Vagina (tissue), 2 donors: ENCODE measurements at regions not wholly inside any gene's neighbourhood (a gene's known extent, or its start where the extent isn't known, plus 50 kb on each side); places are given as distances from the start of the nearest gene placed in this dataset.

ENCODE experiments used
- DNase-seq, 2 donors: peaks; one replicate each; pipeline ENCODE4 v3.0.0-alpha.2; 2017; ENCODE audit errors: extremely low spot score in 2 of 2
- H3K27ac ChIP-seq: fragments of 200-600 bp; sonication (generic); one replicate; pipeline ENCODE4 v1.5.1; 2019
- H3K27me3 ChIP-seq: fragments of 200-600 bp; sonication (generic); one replicate; pipeline ENCODE4 v1.5.1; 2019
- H3K36me3 ChIP-seq, 2 donors: fragments of 200-600 bp; sonication (generic); one replicate each; pipeline ENCODE4 v1.5.1; 2017 to 2019
- H3K4me1 ChIP-seq: fragments of 200-600 bp; sonication (generic); one replicate; pipeline ENCODE4 v1.5.1; 2019
- H3K4me3 ChIP-seq, 2 donors: fragments of 200-600 bp; sonication (generic); 1 replicate in 1 of 2; 2 replicates in 1 of 2; pipeline ENCODE4 v1.5.1; 2016 to 2019
- H3K9me3 ChIP-seq: fragments of 200-600 bp; sonication (generic); one replicate; pipeline ENCODE4 v1.5.1; 2019
- POLR2A ChIP-seq, 2 donors: fragments of 450-650 bp; IDR thresholded peaks; one replicate each; pipeline ENCODE4 v1.6.1; 2017; ENCODE audit warnings: antibody characterized with exemption in 2 of 2, mild to moderate bottlenecking in 2 of 2, moderate library complexity in 2 of 2
- POLR2AphosphoS5 ChIP-seq, 2 donors: sonication (generic); formaldehyde crosslinking; IDR thresholded peaks; one replicate each; pipeline ENCODE4 v1.9.0; 2017; ENCODE audit warnings: antibody characterized with exemption in 2 of 2, mild to moderate bottlenecking in 2 of 2, low read depth in 1 of 2; ENCODE audit not compliant: insufficient read depth in 1 of 2
- intact Hi-C: fragments of 100-400 bp; cut with DNase I; formaldehyde crosslinking; loops from one replicate; pipeline ENCODE4 v1.15.1; 2023
- TF ChIP-seq, protein P1 (sequence below), 3 experiments: fragments of 450-650 bp in 2 of 3; fragments of 200-600 bp in 1 of 3; sonication (generic) in 1 of 3; IDR thresholded peaks; one replicate each; pipeline ENCODE4 v1.5.1; 2017 to 2019; ENCODE audit warnings: antibody characterized with exemption in 3 of 3, mild to moderate bottlenecking in 2 of 3, moderate library complexity in 2 of 3

GRCh38 chr11:29786092-29786491, 230.7 kb downstream of the KCNA4 start:
- intact Hi-C loops = no loop called here
- H3K4me3 ChIP-seq = no peak overlapping the region
- H3K27me3 ChIP-seq = no peaks in the 10 kb centered on the region
- no peak overlapping the region for H3K27ac ChIP-seq
- no peaks in the 10 kb centered on the region for H3K36me3 ChIP-seq
- no peaks in the 10 kb centered on the region for H3K9me3 ChIP-seq
- no peaks in the 10 kb centered on the region for H3K4me1 ChIP-seq
- TF ChIP-seq POLR2A (IDR thresholded peaks at IDR 0.05) (no peak), POLR2AphosphoS5 (IDR thresholded peaks at IDR 0.05; ENCODE audit: insufficient read depth in 1 of 2, low read depth in 1 of 2) (no peak)
- TF ChIP-seq, protein P1, sequence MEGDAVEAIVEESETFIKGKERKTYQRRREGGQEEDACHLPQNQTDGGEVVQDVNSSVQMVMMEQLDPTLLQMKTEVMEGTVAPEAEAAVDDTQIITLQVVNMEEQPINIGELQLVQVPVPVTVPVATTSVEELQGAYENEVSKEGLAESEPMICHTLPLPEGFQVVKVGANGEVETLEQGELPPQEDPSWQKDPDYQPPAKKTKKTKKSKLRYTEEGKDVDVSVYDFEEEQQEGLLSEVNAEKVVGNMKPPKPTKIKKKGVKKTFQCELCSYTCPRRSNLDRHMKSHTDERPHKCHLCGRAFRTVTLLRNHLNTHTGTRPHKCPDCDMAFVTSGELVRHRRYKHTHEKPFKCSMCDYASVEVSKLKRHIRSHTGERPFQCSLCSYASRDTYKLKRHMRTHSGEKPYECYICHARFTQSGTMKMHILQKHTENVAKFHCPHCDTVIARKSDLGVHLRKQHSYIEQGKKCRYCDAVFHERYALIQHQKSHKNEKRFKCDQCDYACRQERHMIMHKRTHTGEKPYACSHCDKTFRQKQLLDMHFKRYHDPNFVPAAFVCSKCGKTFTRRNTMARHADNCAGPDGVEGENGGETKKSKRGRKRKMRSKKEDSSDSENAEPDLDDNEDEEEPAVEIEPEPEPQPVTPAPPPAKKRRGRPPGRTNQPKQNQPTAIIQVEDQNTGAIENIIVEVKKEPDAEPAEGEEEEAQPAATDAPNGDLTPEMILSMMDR (IDR thresholded peaks at IDR 0.05) = no peak
- DNase-seq = no peak

DNA sequence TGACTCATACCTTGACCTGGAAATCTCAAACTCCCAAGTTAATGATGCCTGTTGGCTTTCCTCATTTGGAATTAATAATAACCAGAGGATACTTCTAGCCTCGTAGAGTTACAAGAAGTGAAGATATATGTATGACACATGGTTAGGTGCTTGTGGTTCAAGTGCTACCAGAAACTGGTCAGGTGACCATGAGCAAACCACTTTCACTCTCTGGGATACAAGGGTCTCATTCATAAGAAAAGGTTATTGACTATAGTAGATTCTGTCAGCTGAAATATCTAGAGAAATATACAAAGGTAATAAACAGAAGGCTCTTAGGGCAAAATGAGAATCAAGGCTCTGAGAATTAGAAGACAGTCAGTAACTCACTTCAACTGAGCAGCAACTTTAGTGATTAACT, 233.3 kb downstream of the KCNA4 start:
- intact Hi-C loops = no loop called here
- no peak overlapping the region for H3K4me3 ChIP-seq
- H3K27ac ChIP-seq = no peak overlapping the region
- no peak for DNase-seq
- no peaks in the 10 kb centered on the region for H3K4me1 ChIP-seq
- H3K27me3 ChIP-seq = no peaks in the 10 kb centered on the region
- no peaks in the 10 kb centered on the region for H3K9me3 ChIP-seq
- TF ChIP-seq, protein P1 (IDR thresholded peaks at IDR 0.05) = no peak
- TF ChIP-seq POLR2A (IDR thresholded peaks at IDR 0.05) (no peak), POLR2AphosphoS5 (IDR thresholded peaks at IDR 0.05; ENCODE audit: insufficient read depth in 1 of 2, low read depth in 1 of 2) (no peak)
- no peaks in the 10 kb centered on the region for H3K36me3 ChIP-seq

GRCh38 chr11:29782447-29782846, 234.4 kb downstream of the KCNA4 start:
- no peak for TF ChIP-seq POLR2A (IDR thresholded peaks at IDR 0.05)
- no peak for TF ChIP-seq POLR2AphosphoS5 (IDR thresholded peaks at IDR 0.05; ENCODE audit: insufficient read depth in 1 of 2, low read depth in 1 of 2)
- TF ChIP-seq, protein P1 (IDR thresholded peaks at IDR 0.05) = no peak
- no peaks in the 10 kb centered on the region for H3K27me3 ChIP-seq
- no peaks in the 10 kb centered on the region for H3K9me3 ChIP-seq
- no peaks in the 10 kb centered on the region for H3K4me1 ChIP-seq
- H3K27ac ChIP-seq = no peak overlapping the region
- no peaks in the 10 kb centered on the region for H3K36me3 ChIP-seq
- H3K4me3 ChIP-seq = no peak overlapping the region
- intact Hi-C loops = no loop called here
- no peak for DNase-seq

GRCh38 chr11:29781268-29781667, 235.6 kb downstream of the KCNA4 start:
- Histone ChIP-seq H3K4me3 (no peak overlapping the region), H3K9me3 (no peaks in the 10 kb centered on the region), H3K27me3 (no peaks in the 10 kb centered on the region), H3K36me3 (no peaks in the 10 kb centered on the region), H3K27ac (no peak overlapping the region), H3K4me1 (no peaks in the 10 kb centered on the region)
- DNase-seq = no peak
- TF ChIP-seq POLR2A (IDR thresholded peaks at IDR 0.05) (no peak), POLR2AphosphoS5 (IDR thresholded peaks at IDR 0.05; ENCODE audit: insufficient read depth in 1 of 2, low read depth in 1 of 2) (no peak)
- TF ChIP-seq, protein P1 (IDR thresholded peaks at IDR 0.05) = no peak
- intact Hi-C loops = no loop called here

DNA sequence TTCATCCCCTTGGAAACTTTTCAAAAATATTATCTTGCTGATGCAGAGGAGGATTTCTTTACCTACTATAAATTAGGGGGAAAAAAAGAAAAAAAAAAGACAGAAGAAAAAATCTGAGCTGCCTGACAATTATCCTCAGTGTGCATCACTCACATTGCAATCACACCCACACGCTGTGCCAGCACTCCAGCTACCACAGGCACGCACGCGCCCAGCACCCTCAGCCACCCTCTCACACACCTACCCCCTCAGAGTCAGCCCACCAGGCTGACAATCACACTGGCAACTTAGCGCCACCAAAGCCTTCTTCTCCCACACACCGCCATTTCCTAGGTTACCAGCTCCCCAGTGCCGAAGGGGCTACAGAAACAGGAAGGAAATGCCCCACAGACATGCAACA, 236.1 kb downstream of the KCNA4 start:
- intact Hi-C loops = no loop called here
- TF ChIP-seq POLR2A (IDR thresholded peaks at IDR 0.05) = no peak
- no peak for TF ChIP-seq POLR2AphosphoS5 (IDR thresholded peaks at IDR 0.05; ENCODE audit: insufficient read depth in 1 of 2, low read depth in 1 of 2)
- TF ChIP-seq, protein P1 (IDR thresholded peaks at IDR 0.05) = no peak

More for the DNA sequence above, 236.1 kb downstream of the KCNA4 start:
- Histone ChIP-seq H3K27ac (no peak overlapping the region), H3K4me3 (no peak overlapping the region), H3K4me1 (no peaks in the 10 kb centered on the region), H3K27me3 (no peaks in the 10 kb centered on the region), H3K9me3 (no peaks in the 10 kb centered on the region), H3K36me3 (no peaks in the 10 kb centered on the region)
- DNase-seq = no peak
